Nephron progenitor cell (in vitro differentiated cells): ENCODE measurements at regions not wholly inside any gene's neighbourhood (a gene's known extent, or its start where the extent isn't known, plus 50 kb on each side); places are given as distances from the start of the nearest gene placed in this dataset.
"Not testable (repeated sequence)": the region's sequence is repeated elsewhere in the genome, so short reads cannot be mapped to it uniquely, and the experiment has no call there.

Source experiments
- DNase-seq: peaks from one replicate; pipeline ENCODE4 v3.0.0; 2021
- H3K27ac Mint-ChIP-seq: 2 replicates; pipeline ENCODE4 v1.8.0; 2021; ENCODE audit warnings: mild to moderate bottlenecking, moderate library complexity, mixed read lengths
- H3K27me3 Mint-ChIP-seq: 2 replicates; pipeline ENCODE4 v1.8.0; 2021; ENCODE audit warnings: mild to moderate bottlenecking, low read depth, mixed read lengths; ENCODE audit not compliant: poor library complexity
- H3K36me3 Mint-ChIP-seq: 2 replicates; pipeline ENCODE4 v1.8.0; 2021; ENCODE audit warnings: low read depth, mixed read lengths
- H3K4me1 Mint-ChIP-seq: 2 replicates; pipeline ENCODE4 v1.8.0; 2021; ENCODE audit warnings: mixed read lengths
- H3K4me3 Mint-ChIP-seq: 2 replicates; pipeline ENCODE4 v1.8.0; 2021; ENCODE audit warnings: mild to moderate bottlenecking, moderate library complexity, mixed read lengths
- H3K9me3 Mint-ChIP-seq: 2 replicates; pipeline ENCODE4 v1.8.0; 2021; ENCODE audit warnings: mild to moderate bottlenecking, moderate library complexity, mixed read lengths
- CTCF ChIP-seq: fragments of 200-600 bp; sonication (generic); IDR thresholded peaks from 2 replicates; pipeline ENCODE4 v1.5.0; 2021; ENCODE audit warnings: antibody characterized with exemption

GRCh38 chr5:166286832-166287231 lies 2004.6 kb upstream of the WWC1 start:
- DNase-seq, result no peak
- H3K27ac Mint-ChIP-seq, result no peak overlapping the region
- no peaks in the 10 kb centered on the region for H3K36me3 Mint-ChIP-seq
- H3K4me1 Mint-ChIP-seq, result no peaks in the 10 kb centered on the region
- H3K9me3 Mint-ChIP-seq, result peaks cover 6% of the 10 kb centered on the region
- no peak overlapping the region for H3K4me3 Mint-ChIP-seq
- no peaks in the 10 kb centered on the region for H3K27me3 Mint-ChIP-seq
- TF ChIP-seq CTCF, result no peak

GRCh38 chr5:166287866-166288265 lies 2003.6 kb upstream of the WWC1 start:
- H3K9me3 Mint-ChIP-seq, result peaks cover 6% of the 10 kb centered on the region
- H3K27ac Mint-ChIP-seq, result no peak overlapping the region
- H3K36me3 Mint-ChIP-seq, result no peaks in the 10 kb centered on the region
- H3K27me3 Mint-ChIP-seq, result no peaks in the 10 kb centered on the region
- no peaks in the 10 kb centered on the region for H3K4me1 Mint-ChIP-seq
- DNase-seq, result no peak
- H3K4me3 Mint-ChIP-seq, result no peak overlapping the region
- no peak for TF ChIP-seq CTCF

- not testable (repeated sequence) for H3K4me1 Mint-ChIP-seq, H3K27me3 Mint-ChIP-seq, H3K36me3 Mint-ChIP-seq, H3K27ac Mint-ChIP-seq, H3K9me3 Mint-ChIP-seq, DNase-seq, H3K4me3 Mint-ChIP-seq
Observed at GRCh38 chr5:166291800-166292199, 1999.6 kb upstream of the WWC1 start.

GRCh38 chr5:166293892-166294291 lies 1997.6 kb upstream of the WWC1 start:
- no peak for TF ChIP-seq CTCF
- DNase-seq, result no peak
- no peaks in the 10 kb centered on the region for H3K27me3 Mint-ChIP-seq
- H3K4me3 Mint-ChIP-seq, result no peak overlapping the region
- peaks cover 6% of the 10 kb centered on the region for H3K9me3 Mint-ChIP-seq
- no peak overlapping the region for H3K27ac Mint-ChIP-seq
- H3K36me3 Mint-ChIP-seq, result no peaks in the 10 kb centered on the region
- no peaks in the 10 kb centered on the region for H3K4me1 Mint-ChIP-seq

GRCh38 chr5:166302166-166302565 lies 1989.3 kb upstream of the WWC1 start:
- H3K9me3 Mint-ChIP-seq, result peaks cover 13% of the 10 kb centered on the region
- no peak for TF ChIP-seq CTCF
- H3K4me1 Mint-ChIP-seq, result no peaks in the 10 kb centered on the region
- H3K36me3 Mint-ChIP-seq, result no peaks in the 10 kb centered on the region
- H3K27ac Mint-ChIP-seq, result no peak overlapping the region
- DNase-seq, result no peak
- no peak overlapping the region for H3K4me3 Mint-ChIP-seq
- no peaks in the 10 kb centered on the region for H3K27me3 Mint-ChIP-seq

GRCh38 chr5:166317425-166317824 lies 1974.0 kb upstream of the WWC1 start:
- Mint-ChIP-seq H3K27me3 (no peaks in the 10 kb centered on the region), H3K27ac (no peak overlapping the region), H3K4me1 (peaks cover 21% of the 10 kb centered on the region), H3K36me3 (no peaks in the 10 kb centered on the region), H3K4me3 (no peak overlapping the region), H3K9me3 (no peaks in the 10 kb centered on the region)
- DNase-seq, result no peak
- TF ChIP-seq CTCF, result no peak
